Bone marrow (tissue), 2 donors: ENCODE measurements at regions not wholly inside any gene's neighbourhood (a gene's known extent, or its start where the extent isn't known, plus 50 kb on each side); places are given as distances from the start of the nearest gene placed in this dataset.
"Not testable (repeated sequence)": the region's sequence is repeated elsewhere in the genome, so short reads cannot be mapped to it uniquely, and the experiment has no call there.

Experiments
- DNase-seq, 2 donors: peaks; one replicate each; lab custom pipeline; 2025; lab: John Stamatoyannopoulos, UW

- no peak for DNase-seq
Observed at GRCh38 chr2:83967854-83968253, 491.2 kb downstream of the SUCLG1 start.

- DNase-seq = not testable (repeated sequence)
Observed at GRCh38 chr2:83966946-83967345, 492.1 kb downstream of the SUCLG1 start.

- DNase-seq = no peak
Observed at GRCh38 chr2:83961512-83961911, 497.6 kb downstream of the SUCLG1 start.

- DNase-seq = no peak
Observed at GRCh38 chr2:83960371-83960770, 498.7 kb downstream of the SUCLG1 start.

GRCh38 chr2:83959266-83959665 lies 499.8 kb downstream of the SUCLG1 start:
- DNase-seq = no peak

- DNase-seq = no peak
Observed at GRCh38 chr2:83956991-83957390, 502.1 kb downstream of the SUCLG1 start.

GRCh38 chr2:83953697-83954096 lies 505.4 kb downstream of the SUCLG1 start:
- DNase-seq = no peak

- DNase-seq = no peak
Observed at GRCh38 chr2:83951378-83951947, 507.6 kb downstream of the SUCLG1 start.

GRCh38 chr2:83949361-83949760 lies 509.7 kb downstream of the SUCLG1 start:
- no peak for DNase-seq

GRCh38 chr2:83944191-83944590 lies 514.9 kb downstream of the SUCLG1 start:
- no peak for DNase-seq

GRCh38 chr2:83943265-83943664 lies 515.8 kb downstream of the SUCLG1 start:
- DNase-seq = no peak

GRCh38 chr2:83941886-83942285 lies 517.2 kb downstream of the SUCLG1 start:
- no peak for DNase-seq

- DNase-seq = no peak
Observed at GRCh38 chr2:83933749-83934148, 525.3 kb downstream of the SUCLG1 start.

GRCh38 chr2:83923531-83923930 lies 535.5 kb downstream of the SUCLG1 start:
- DNase-seq = no peak

GRCh38 chr2:83916559-83916958 lies 542.5 kb downstream of the SUCLG1 start:
- DNase-seq = no peak

- no peak for DNase-seq
Observed at GRCh38 chr2:83915381-83915780, 543.7 kb downstream of the SUCLG1 start.

- no peak for DNase-seq
Observed at GRCh38 chr2:83908750-83909149, 550.3 kb downstream of the SUCLG1 start.

- no peak for DNase-seq
Observed at GRCh38 chr2:83901317-83901716, 557.8 kb downstream of the SUCLG1 start.

GRCh38 chr2:83900862-83901261 lies 558.2 kb downstream of the SUCLG1 start:
- no peak for DNase-seq

- no peak for DNase-seq
Observed at GRCh38 chr2:83899271-83899670, 559.8 kb downstream of the SUCLG1 start.

- no peak for DNase-seq
Observed at GRCh38 chr2:83894976-83895375, 564.1 kb downstream of the SUCLG1 start.

- no peak for DNase-seq
Observed at GRCh38 chr2:83887757-83888156, 571.3 kb downstream of the SUCLG1 start.

GRCh38 chr2:83879127-83879526 lies 580.0 kb downstream of the SUCLG1 start:
- DNase-seq = no peak

GRCh38 chr2:83877261-83877660 lies 581.8 kb downstream of the SUCLG1 start:
- DNase-seq = not testable (repeated sequence)
